GM23338 (cell line): ENCODE measurements at regions not wholly inside any gene's neighbourhood (a gene's known extent, or its start where the extent isn't known, plus 50 kb on each side); places are given as distances from the start of the nearest gene placed in this dataset.

Experiments
- ATAC-seq: fragments of 200-7000 bp; cut with Tn5 transposase; 3 replicates; pipeline ENCODE4 v1.9.1; 2020
- DNase-seq: peaks from one replicate; pipeline ENCODE4 v3.0.0-alpha.2; 2015; ENCODE audit warnings: low spot score
- H2AFZ ChIP-seq: fragments of 200-600 bp; sonication (generic); 2 replicates; pipeline ENCODE4 v1.8.0; 2016; ENCODE audit warnings: antibody characterized with exemption, mild to moderate bottlenecking, moderate library complexity
- H3F3A ChIP-seq: fragments of 200-600 bp; sonication (generic); replicated peaks from 2 replicates; pipeline ENCODE4 v1.8.0; 2017; ENCODE audit warnings: antibody characterized with exemption, mixed run types, low read depth
- H3K27ac ChIP-seq: fragments of 200-600 bp; sonication (generic); 2 replicates; pipeline ENCODE4 v1.6.1; 2016; ENCODE audit warnings: low read depth
- H3K27me3 ChIP-seq: fragments of 200-600 bp; sonication (generic); 2 replicates; pipeline ENCODE4 v1.8.0; 2016; ENCODE audit warnings: mild to moderate bottlenecking, mixed run types, moderate library complexity; ENCODE audit not compliant: insufficient read depth
- H3K36me3 ChIP-seq: fragments of 200-600 bp; sonication (generic); 2 replicates; pipeline ENCODE4 v1.8.0; 2016; ENCODE audit warnings: mild to moderate bottlenecking; ENCODE audit not compliant: insufficient read depth
- H3K4me1 ChIP-seq: fragments of 200-600 bp; sonication (generic); 2 replicates; pipeline ENCODE4 v1.8.0; 2016; ENCODE audit warnings: mild to moderate bottlenecking, moderate library complexity; ENCODE audit not compliant: insufficient read depth
- H3K4me2 ChIP-seq: fragments of 200-600 bp; sonication (generic); 2 replicates; pipeline ENCODE4 v1.7.1; 2017; ENCODE audit warnings: mixed run types
- H3K4me3 ChIP-seq: fragments of 200-600 bp; sonication (generic); 2 replicates; pipeline ENCODE4 v1.6.1; 2016; ENCODE audit warnings: mixed run types
- H3K79me2 ChIP-seq: fragments of 200-600 bp; sonication (generic); replicated peaks from 2 replicates; pipeline ENCODE4 v1.8.0; 2017; ENCODE audit warnings: mild to moderate bottlenecking; ENCODE audit not compliant: insufficient read depth
- H3K9me2 ChIP-seq: fragments of 200-600 bp; sonication (generic); 2 replicates; pipeline ENCODE4 v1.8.0; 2017; ENCODE audit not compliant: insufficient read depth
- H4K20me1 ChIP-seq: fragments of 200-600 bp; sonication (generic); replicated peaks from 2 replicates; pipeline ENCODE4 v1.8.0; 2017; ENCODE audit warnings: mild to moderate bottlenecking; ENCODE audit not compliant: insufficient read depth
- H3K27ac Mint-ChIP-seq: 2 replicates; pipeline ENCODE4 v1.8.0; 2020; ENCODE audit warnings: inconsistent platforms, mild to moderate bottlenecking, moderate library complexity, mixed read lengths
- H3K27me3 Mint-ChIP-seq: 3 replicates; pipeline ENCODE4 v1.8.0; 2022; ENCODE audit warnings: low read depth, mild to moderate bottlenecking, moderate library complexity, mixed read lengths, inconsistent platforms; ENCODE audit not compliant: insufficient read depth, poor library complexity
- H3K36me3 Mint-ChIP-seq: 3 replicates; pipeline ENCODE4 v1.8.0; 2021; ENCODE audit warnings: low read depth, mild to moderate bottlenecking, inconsistent platforms, moderate library complexity, mixed read lengths
- H3K4me1 Mint-ChIP-seq: 3 replicates; pipeline ENCODE4 v1.8.0; 2020; ENCODE audit warnings: mild to moderate bottlenecking, inconsistent platforms, mixed read lengths
- H3K4me3 Mint-ChIP-seq: 3 replicates; pipeline ENCODE4 v1.8.0; 2021; ENCODE audit warnings: moderate library complexity, mild to moderate bottlenecking, inconsistent platforms, mixed read lengths
- H3K9me3 Mint-ChIP-seq: 3 replicates; pipeline ENCODE4 v1.8.0; 2020; ENCODE audit warnings: moderate library complexity, mild to moderate bottlenecking, inconsistent platforms, mixed read lengths
- EZH2 ChIP-seq: fragments of 200-600 bp; sonication (generic); IDR thresholded peaks from one replicate; pipeline ENCODE4 v1.8.0; 2017; ENCODE audit warnings: antibody characterized with exemption, mild to moderate bottlenecking, low read depth; ENCODE audit not compliant: unreplicated experiment
- EZH2phosphoT487 ChIP-seq: fragments of 200-600 bp; sonication (generic); IDR thresholded peaks from one replicate; pipeline ENCODE4 v1.8.1; 2018; ENCODE audit warnings: antibody characterized with exemption; ENCODE audit not compliant: unreplicated experiment
- JUNB ChIP-seq: IDR thresholded peaks from one replicate; pipeline ENCODE4 v1.6.1; 2016; ENCODE audit warnings: antibody characterized with exemption; ENCODE audit not compliant: unreplicated experiment
- NANOG ChIP-seq: IDR thresholded peaks from 2 replicates; pipeline ENCODE4 v1.6.1; 2016; ENCODE audit warnings: antibody characterized with exemption, borderline replicate concordance
- POLR2AphosphoS5 ChIP-seq: IDR thresholded peaks from 2 replicates; pipeline ENCODE4 v1.6.1; 2016; ENCODE audit warnings: antibody characterized with exemption, low read depth
- STAT1 ChIP-seq: IDR thresholded peaks from one replicate; pipeline ENCODE4 v1.6.1; 2016; ENCODE audit warnings: antibody characterized with exemption; ENCODE audit not compliant: unreplicated experiment
- ZNF114 ChIP-seq: fragments of 250-450 bp; sonication (Bioruptor Pico); IDR thresholded peaks from 2 replicates; pipeline ENCODE4 v1.5.0; 2020; ENCODE audit warnings: mild to moderate bottlenecking, moderate library complexity
- TF ChIP-seq, protein P1 (sequence below): IDR thresholded peaks from one replicate; pipeline ENCODE4 v1.6.1; 2018; ENCODE audit warnings: antibody characterized with exemption; ENCODE audit not compliant: unreplicated experiment
- TF ChIP-seq, protein P2 (sequence below): fragments of 250-450 bp; sonication (Bioruptor Pico); IDR thresholded peaks from 2 replicates; pipeline ENCODE4 v1.5.0; 2020; ENCODE audit warnings: mild to moderate bottlenecking, moderate library complexity
- TF ChIP-seq, protein P3 (sequence below): IDR thresholded peaks from 2 replicates; pipeline ENCODE4 v1.6.1; 2016; ENCODE audit warnings: antibody characterized with exemption

- H3K9me3 Mint-ChIP-seq, result no peaks in the 10 kb centered on the region
- H3K4me3 Mint-ChIP-seq, result no peak overlapping the region
- peaks cover 1% of the 10 kb centered on the region for H3K27me3 Mint-ChIP-seq
- Histone ChIP-seq H3K9me2 (no peaks in the 10 kb centered on the region), H3K79me2 (no peaks in the 10 kb centered on the region), H3K4me3 (no peak overlapping the region), H3K27me3 (no peaks in the 10 kb centered on the region), H3K36me3 (no peaks in the 10 kb centered on the region), H3F3A (no peaks in the 10 kb centered on the region), H3K4me2 (no peak overlapping the region), H2AFZ (no peak overlapping the region), H3K4me1 (0 out of 2 replicates have a peak, but pooled peaks cover 6% of the 10 kb centered on the region), H3K27ac (no peak overlapping the region), H4K20me1 (no peaks in the 10 kb centered on the region)
- peaks cover 4% of the 10 kb centered on the region; the same call in 2 of the 3 replicates for H3K4me1 Mint-ChIP-seq
- TF ChIP-seq STAT1 (no peak), EZH2phosphoT487 (no peak), ZNF114 (CRISPR knock-in tag) (no peak), POLR2AphosphoS5 (no peak), JUNB (no peak), EZH2 (no peak), NANOG (no peak)
- TF ChIP-seq, protein P1, sequence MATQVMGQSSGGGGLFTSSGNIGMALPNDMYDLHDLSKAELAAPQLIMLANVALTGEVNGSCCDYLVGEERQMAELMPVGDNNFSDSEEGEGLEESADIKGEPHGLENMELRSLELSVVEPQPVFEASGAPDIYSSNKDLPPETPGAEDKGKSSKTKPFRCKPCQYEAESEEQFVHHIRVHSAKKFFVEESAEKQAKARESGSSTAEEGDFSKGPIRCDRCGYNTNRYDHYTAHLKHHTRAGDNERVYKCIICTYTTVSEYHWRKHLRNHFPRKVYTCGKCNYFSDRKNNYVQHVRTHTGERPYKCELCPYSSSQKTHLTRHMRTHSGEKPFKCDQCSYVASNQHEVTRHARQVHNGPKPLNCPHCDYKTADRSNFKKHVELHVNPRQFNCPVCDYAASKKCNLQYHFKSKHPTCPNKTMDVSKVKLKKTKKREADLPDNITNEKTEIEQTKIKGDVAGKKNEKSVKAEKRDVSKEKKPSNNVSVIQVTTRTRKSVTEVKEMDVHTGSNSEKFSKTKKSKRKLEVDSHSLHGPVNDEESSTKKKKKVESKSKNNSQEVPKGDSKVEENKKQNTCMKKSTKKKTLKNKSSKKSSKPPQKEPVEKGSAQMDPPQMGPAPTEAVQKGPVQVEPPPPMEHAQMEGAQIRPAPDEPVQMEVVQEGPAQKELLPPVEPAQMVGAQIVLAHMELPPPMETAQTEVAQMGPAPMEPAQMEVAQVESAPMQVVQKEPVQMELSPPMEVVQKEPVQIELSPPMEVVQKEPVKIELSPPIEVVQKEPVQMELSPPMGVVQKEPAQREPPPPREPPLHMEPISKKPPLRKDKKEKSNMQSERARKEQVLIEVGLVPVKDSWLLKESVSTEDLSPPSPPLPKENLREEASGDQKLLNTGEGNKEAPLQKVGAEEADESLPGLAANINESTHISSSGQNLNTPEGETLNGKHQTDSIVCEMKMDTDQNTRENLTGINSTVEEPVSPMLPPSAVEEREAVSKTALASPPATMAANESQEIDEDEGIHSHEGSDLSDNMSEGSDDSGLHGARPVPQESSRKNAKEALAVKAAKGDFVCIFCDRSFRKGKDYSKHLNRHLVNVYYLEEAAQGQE, result no peak
- TF ChIP-seq, protein P2, sequence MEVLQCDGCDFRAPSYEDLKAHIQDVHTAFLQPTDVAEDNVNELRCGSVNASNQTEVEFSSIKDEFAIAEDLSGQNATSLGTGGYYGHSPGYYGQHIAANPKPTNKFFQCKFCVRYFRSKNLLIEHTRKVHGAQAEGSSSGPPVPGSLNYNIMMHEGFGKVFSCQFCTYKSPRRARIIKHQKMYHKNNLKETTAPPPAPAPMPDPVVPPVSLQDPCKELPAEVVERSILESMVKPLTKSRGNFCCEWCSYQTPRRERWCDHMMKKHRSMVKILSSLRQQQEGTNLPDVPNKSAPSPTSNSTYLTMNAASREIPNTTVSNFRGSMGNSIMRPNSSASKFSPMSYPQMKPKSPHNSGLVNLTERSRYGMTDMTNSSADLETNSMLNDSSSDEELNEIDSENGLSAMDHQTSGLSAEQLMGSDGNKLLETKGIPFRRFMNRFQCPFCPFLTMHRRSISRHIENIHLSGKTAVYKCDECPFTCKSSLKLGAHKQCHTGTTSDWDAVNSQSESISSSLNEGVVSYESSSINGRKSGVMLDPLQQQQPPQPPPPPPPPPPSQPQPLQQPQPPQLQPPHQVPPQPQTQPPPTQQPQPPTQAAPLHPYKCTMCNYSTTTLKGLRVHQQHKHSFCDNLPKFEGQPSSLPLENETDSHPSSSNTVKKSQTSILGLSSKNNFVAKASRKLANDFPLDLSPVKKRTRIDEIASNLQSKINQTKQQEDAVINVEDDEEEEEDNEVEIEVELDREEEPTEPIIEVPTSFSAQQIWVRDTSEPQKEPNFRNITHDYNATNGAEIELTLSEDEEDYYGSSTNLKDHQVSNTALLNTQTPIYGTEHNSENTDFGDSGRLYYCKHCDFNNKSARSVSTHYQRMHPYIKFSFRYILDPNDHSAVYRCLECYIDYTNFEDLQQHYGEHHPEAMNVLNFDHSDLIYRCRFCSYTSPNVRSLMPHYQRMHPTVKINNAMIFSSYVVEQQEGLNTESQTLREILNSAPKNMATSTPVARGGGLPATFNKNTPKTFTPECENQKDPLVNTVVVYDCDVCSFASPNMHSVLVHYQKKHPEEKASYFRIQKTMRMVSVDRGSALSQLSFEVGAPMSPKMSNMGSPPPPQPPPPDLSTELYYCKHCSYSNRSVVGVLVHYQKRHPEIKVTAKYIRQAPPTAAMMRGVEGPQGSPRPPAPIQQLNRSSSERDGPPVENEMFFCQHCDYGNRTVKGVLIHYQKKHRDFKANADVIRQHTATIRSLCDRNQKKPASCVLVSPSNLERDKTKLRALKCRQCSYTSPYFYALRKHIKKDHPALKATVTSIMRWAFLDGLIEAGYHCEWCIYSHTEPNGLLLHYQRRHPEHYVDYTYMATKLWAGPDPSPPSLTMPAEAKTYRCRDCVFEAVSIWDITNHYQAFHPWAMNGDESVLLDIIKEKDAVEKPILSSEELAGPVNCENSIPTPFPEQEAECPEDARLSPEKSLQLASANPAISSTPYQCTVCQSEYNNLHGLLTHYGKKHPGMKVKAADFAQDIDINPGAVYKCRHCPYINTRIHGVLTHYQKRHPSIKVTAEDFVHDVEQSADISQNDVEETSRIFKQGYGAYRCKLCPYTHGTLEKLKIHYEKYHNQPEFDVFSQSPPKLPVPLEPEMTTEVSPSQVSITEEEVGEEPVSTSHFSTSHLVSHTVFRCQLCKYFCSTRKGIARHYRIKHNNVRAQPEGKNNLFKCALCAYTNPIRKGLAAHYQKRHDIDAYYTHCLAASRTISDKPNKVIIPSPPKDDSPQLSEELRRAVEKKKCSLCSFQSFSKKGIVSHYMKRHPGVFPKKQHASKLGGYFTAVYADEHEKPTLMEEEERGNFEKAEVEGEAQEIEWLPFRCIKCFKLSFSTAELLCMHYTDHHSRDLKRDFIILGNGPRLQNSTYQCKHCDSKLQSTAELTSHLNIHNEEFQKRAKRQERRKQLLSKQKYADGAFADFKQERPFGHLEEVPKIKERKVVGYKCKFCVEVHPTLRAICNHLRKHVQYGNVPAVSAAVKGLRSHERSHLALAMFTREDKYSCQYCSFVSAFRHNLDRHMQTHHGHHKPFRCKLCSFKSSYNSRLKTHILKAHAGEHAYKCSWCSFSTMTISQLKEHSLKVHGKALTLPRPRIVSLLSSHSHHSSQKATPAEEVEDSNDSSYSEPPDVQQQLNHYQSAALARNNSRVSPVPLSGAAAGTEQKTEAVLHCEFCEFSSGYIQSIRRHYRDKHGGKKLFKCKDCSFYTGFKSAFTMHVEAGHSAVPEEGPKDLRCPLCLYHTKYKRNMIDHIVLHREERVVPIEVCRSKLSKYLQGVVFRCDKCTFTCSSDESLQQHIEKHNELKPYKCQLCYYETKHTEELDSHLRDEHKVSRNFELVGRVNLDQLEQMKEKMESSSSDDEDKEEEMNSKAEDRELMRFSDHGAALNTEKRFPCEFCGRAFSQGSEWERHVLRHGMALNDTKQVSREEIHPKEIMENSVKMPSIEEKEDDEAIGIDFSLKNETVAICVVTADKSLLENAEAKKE (CRISPR knock-in tag), result no peak
- TF ChIP-seq, protein P3, sequence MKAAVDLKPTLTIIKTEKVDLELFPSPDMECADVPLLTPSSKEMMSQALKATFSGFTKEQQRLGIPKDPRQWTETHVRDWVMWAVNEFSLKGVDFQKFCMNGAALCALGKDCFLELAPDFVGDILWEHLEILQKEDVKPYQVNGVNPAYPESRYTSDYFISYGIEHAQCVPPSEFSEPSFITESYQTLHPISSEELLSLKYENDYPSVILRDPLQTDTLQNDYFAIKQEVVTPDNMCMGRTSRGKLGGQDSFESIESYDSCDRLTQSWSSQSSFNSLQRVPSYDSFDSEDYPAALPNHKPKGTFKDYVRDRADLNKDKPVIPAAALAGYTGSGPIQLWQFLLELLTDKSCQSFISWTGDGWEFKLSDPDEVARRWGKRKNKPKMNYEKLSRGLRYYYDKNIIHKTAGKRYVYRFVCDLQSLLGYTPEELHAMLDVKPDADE, result no peak
- DNase-seq (no peak), ATAC-seq (no peak)
- no peaks in the 10 kb centered on the region for H3K36me3 Mint-ChIP-seq
- no peak overlapping the region for H3K27ac Mint-ChIP-seq
These were observed 286.2 kb upstream of the KCNH8 start for GRCh38 chr3:18862077-18862476.
